LHCN-M2 (cell line): ENCODE measurements at regions not wholly inside any gene's neighbourhood (a gene's known extent, or its start where the extent isn't known, plus 50 kb on each side); places are given as distances from the start of the nearest gene placed in this dataset.
"Not testable (repeated sequence)": the region's sequence is repeated elsewhere in the genome, so short reads cannot be mapped to it uniquely, and the experiment has no call there.

ENCODE experiments used
- DNase-seq: peaks from one replicate; pipeline ENCODE4 v3.0.0-alpha.2; 2012; ENCODE audit warnings: low read depth

DNA sequence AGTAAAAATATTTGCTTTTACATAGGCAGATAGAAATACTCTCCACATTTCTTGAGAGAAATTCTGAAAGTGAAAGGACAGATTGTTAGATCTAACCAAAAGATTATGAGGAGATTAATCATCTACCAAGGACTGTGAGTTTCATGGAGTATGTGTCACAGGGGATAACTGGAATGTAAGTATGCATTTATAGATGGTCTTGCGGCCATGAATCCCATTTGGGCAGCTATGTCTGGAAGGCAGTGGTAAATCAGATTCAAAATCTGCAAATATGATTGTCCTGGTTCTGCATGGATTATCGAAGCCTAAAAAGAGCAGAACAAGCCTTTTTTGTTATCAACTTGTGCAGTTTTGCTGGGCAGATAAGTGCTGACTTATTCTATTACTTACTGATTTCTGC lies 293.8 kb downstream of the RFPL4B start:
- peak; percentile 91 for DNase-seq

DNA sequence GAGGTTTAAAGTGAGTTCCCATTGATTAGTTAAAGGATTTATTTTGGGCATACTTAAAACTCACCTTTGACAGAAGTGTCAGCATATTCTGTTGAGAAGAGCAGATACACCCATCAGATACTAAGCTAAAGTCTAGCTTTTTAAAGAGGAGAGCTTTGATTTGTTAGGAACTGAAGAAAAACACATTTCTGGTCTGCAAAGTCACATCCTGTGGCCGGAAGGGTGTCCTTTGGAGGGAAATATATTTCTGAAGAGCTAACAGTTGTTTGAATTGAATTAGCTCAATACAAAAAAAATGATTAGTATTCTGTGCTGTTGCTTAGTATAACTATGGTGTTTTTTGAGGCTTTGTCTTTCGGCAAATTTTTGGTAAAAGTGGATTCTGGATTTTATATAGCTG lies 302.7 kb downstream of the RFPL4B start:
- DNase-seq, result no peak

DNA sequence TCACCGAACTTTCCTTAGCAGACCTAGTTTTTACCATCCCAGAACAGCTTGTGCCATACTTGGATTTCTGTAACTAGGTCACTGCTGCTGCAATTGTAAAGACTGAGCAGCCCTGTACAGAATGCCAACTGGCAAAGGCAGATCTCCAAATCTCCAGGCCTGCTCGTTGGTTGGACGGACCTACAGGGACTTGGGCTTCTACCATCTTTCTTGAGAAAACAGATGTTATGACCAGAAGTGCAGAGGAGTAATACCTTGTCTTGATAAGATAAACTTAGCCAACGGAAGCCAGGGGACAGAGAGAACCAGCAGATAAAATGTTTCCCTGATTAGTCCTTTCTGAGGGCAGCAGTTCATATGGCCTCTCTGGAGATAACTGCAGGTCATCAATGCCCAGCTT lies 304.1 kb downstream of the RFPL4B start:
- no peak for DNase-seq

- DNase-seq, result no peak
These were observed 312.8 kb downstream of the RFPL4B start for GRCh38 chr6:112659912-112660311.

DNA sequence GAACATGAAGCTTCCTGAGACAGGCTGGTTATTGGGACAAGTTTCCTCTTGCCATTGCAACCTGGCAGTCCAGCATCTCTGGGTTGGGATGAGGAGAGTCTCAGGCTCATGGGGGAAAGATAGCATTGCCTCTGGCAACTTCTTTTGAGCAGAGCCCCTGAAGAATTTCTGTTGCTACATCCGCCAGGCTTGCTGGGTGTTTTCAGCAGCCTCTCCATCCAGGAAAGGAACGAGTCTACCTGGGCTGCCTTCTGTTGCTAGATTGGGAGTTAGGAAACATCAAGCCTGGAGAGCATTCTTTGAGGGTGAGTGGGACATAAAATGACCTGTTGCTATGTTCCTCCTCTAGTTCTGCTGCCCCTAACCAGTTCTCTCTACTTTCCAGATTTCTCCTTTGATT lies 313.5 kb downstream of the RFPL4B start:
- DNase-seq, result no peak

DNA sequence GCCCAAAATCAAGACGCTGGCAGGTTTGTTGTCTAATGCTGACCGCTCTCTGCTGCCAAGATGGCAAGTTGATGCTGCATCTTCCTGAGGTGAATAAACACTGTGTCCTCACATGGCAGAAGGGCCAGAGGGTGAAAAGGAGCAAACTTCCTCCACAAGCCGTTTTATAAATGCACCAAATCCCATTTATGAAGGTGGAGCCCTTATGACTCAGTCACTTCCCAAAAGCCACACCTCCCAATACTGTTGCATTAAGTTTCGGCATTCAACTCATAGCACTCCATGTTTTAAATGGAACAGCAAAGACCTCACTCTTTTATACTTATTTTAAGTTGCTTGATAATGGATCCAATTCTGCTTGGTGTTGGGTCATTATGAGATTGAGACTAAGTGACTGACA lies 316.6 kb downstream of the RFPL4B start:
- no peak for DNase-seq

GRCh38 chr6:112665114-112665513 lies 318.0 kb downstream of the RFPL4B start:
- DNase-seq, result peak; percentile 86

DNA sequence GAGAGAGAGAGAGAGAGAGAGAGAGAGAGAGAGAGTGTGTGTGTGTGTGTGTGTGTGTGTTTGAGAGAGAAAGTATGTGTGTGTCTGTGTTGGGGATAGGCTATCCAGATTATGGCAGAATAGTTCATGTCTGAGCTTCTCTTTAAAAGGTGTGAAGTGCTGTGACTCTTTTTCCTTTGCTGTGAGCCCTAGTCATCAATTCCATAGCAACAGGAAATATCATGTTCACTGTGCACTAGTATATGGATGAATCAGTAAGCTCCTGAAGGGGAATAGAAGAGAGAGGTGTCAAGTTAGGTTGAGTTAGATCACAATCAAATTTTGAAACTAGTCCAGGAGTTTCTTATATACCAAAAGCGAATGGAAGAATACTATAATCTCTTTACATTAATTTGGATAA lies 318.7 kb downstream of the RFPL4B start:
- DNase-seq, result peak; percentile 75

- no peak for DNase-seq
These were observed 320.3 kb downstream of the RFPL4B start for GRCh38 chr6:112667427-112667826.

DNA sequence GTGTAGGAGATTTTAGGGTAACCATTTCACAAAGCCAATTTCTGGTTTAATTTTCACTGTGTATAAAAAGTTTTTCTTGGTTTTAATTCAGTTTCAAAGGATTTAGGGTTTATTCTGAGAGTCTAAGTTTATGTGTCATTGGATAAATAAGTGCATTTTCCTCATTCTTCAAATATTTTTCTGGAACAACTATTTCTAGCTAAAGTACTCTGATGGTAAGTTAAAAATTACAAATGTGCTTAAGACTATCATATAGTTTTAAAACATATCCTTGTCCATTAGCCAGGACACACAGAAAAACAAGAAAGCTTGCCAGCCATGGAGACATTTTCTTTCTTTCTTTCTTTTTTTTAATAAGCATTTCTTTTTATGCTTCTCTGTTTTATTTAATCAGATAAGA lies 333.0 kb downstream of the RFPL4B start:
- peak; percentile 39 for DNase-seq

- no peak for DNase-seq
These were observed 334.9 kb downstream of the RFPL4B start for GRCh38 chr6:112682071-112682470.

- DNase-seq, result no peak
These were observed 336.0 kb downstream of the RFPL4B start for GRCh38 chr6:112683106-112683505.

GRCh38 chr6:112683926-112684325 lies 336.8 kb downstream of the RFPL4B start:
- peak; percentile 94 for DNase-seq

- not testable (repeated sequence) for DNase-seq
These were observed 338.5 kb downstream of the RFPL4B start for GRCh38 chr6:112685521-112686220.

GRCh38 chr6:112688487-112689165 lies 341.5 kb downstream of the RFPL4B start:
- DNase-seq, result not testable (repeated sequence)

DNA sequence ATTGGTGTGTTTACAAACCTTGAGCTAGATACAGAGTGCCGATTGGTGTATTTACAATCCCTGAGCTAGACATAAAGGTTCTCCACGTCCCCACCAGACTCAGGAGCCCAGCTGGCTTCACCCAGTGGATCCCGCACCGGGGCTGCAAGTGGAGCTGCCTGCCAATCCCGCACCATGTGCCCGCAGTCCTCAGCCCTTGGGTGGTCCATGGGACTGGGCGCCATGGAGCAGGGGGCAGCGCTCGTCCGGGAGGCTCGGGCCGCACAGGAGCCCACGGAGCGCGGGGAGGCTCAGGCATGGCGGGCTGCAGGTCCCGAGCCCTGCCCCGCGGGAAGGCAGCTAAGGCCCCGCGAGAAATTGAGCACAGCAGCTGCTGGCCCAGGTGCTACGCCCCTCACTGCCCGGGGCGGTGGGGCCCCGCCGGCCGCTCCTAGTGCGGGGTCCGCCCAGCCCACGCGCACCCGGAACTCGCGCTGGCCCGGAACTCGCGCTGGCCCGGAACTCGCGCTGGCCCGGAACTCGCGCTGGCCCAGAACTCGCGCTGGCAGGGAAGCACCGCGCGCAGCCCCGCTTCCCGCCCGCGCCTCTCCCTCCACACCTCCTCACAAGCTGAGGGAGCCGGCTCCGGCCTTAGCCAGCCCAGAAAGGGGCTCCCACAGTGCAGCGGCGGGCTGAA lies 342.2 kb downstream of the RFPL4B start:
- not testable (repeated sequence) for DNase-seq

DNA sequence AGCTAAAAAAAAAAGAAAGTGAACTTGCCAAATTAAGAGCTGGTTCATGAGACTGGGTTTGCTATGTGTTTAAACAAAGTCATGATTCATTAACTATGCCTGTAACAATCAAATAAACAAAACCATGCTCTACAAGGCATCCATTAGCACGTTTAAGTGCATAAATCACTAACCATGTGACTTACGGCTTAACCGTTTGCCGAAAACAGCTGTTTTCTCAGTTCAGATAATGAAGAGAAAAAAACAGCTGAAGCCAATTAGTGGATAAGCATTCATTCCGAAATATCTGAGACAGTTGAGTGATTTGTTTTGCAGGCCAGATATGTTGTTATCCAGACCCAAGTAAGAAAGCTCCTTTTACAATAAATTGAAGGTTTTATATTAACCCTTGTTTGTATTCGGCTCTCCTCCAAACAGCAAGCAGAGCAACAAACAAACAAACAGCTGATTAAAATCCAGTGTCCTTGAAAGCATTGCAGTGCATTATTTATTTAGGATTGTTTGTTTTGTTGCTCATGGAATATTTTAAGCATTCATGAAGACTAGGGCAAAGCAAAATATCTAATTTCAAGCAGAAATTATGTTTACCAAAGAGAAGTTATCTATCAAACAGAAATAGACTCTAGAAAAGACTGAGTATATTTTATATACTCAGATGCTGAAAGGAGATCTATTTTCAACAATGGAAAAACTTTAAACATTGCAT lies 343.5 kb downstream of the RFPL4B start:
- DNase-seq, result peak; percentile 95

DNA sequence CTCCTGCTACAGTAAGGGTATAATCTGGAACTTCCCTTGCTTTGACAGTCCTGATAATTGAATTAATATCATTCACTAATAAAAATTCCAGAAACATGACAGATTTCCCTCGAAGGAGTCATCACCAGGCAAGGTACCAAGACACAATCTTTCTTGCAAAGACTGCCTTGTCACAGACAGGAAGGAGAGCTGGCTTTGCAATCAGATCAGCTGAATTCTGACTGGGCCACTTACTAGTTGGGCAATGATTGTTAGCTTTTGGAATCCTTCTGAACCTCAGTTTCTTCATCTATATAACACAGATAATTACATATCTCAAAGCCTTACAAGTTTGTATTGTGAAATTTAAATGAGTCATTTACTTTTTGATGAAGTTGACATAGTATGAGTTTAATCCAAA lies 344.2 kb downstream of the RFPL4B start:
- peak; percentile 88 for DNase-seq

- no peak for DNase-seq
These were observed 347.9 kb downstream of the RFPL4B start for GRCh38 chr6:112695001-112695400.

DNA sequence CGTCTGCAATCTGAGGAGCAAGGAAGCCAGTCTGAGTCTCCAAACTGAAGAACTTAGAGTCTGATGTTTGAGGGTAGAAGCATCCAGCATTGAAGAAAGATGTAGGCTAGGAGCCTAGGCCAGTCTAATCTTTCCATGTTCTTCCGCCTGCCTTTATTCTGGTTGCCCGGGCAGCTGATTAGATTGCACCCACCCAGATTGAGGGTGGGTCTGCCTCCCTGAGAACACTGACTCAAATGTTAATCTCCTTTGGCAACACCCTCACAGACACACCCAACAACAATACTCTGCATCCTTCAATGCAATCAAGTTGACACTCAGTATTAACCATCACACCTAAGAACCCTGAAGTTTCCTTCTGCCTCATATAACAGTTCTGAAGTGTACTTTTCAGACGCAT lies 350.1 kb downstream of the RFPL4B start:
- DNase-seq, result no peak

GRCh38 chr6:112701201-112701600 lies 354.1 kb downstream of the RFPL4B start:
- DNase-seq, result peak; percentile 77

DNA sequence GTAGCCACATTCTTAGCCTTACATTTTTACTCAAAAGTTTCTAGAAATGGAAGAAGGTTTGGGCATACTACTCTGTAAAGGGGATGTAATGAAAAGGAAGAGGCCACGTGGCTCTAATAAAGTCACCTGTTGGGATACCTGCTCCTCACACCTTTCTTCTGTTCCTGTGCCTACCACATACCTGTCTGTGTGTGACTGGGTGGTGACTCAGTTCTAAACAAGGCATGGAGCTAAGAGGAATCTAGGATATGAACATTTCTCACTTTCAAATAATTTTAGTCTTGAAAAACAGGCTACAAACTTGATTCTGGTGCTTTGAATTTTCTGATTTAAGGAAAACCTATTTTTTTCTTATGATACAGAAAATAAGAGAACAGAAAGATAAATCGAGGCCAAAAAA lies 363.6 kb downstream of the RFPL4B start:
- DNase-seq, result no peak
